ENCODE measurements at regions not wholly inside any gene's neighbourhood (a gene's known extent, or its start where the extent isn't known, plus 50 kb on each side); places are given as distances from the start of the nearest gene placed in this dataset.

DNA sequence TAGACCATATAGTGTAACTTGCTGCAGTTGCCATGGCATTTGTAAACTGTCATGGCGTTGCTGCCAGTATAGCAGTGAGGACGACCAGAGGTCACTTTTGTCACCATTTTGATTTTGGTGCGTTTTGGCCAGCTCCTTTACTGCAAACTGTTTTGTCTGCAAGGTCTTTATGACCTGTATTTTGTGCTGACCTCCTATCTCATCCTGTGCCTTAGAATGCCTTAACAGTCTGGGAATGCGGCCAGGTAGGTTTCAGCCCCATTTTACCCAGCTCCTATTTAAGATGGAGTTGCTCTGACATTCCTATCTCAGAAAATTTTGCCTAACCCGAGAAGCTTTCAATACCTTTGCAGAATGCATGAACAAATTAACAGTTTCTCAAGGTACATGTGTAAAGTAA lies 914.4 kb upstream of the ACO1 start:
- WGBS (ENCODE audit: insufficient coverage, low coverage, low lambda C conversion rate, missing lambda C conversion rate): 55% methylated on average over 3 of the region's 5 CpGs
- Histone ChIP-seq H3K9me3 (no peaks in the 10 kb centered on the region), H3K4me3 (no peak overlapping the region), H3K4me1 (no peaks in the 10 kb centered on the region), H3K27me3 (no peaks in the 10 kb centered on the region), H3K27ac (no peak overlapping the region), H3K36me3 (no peaks in the 10 kb centered on the region)
- intact Hi-C loops (cut with DNase I): no loop called here
- DNase-seq (no peak), ATAC-seq (no peak)
- TF ChIP-seq POLR2A (IDR thresholded peaks at IDR 0.05): no peak
- TF ChIP-seq, protein P1, sequence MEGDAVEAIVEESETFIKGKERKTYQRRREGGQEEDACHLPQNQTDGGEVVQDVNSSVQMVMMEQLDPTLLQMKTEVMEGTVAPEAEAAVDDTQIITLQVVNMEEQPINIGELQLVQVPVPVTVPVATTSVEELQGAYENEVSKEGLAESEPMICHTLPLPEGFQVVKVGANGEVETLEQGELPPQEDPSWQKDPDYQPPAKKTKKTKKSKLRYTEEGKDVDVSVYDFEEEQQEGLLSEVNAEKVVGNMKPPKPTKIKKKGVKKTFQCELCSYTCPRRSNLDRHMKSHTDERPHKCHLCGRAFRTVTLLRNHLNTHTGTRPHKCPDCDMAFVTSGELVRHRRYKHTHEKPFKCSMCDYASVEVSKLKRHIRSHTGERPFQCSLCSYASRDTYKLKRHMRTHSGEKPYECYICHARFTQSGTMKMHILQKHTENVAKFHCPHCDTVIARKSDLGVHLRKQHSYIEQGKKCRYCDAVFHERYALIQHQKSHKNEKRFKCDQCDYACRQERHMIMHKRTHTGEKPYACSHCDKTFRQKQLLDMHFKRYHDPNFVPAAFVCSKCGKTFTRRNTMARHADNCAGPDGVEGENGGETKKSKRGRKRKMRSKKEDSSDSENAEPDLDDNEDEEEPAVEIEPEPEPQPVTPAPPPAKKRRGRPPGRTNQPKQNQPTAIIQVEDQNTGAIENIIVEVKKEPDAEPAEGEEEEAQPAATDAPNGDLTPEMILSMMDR (IDR thresholded peaks at IDR 0.05): no peak

DNA sequence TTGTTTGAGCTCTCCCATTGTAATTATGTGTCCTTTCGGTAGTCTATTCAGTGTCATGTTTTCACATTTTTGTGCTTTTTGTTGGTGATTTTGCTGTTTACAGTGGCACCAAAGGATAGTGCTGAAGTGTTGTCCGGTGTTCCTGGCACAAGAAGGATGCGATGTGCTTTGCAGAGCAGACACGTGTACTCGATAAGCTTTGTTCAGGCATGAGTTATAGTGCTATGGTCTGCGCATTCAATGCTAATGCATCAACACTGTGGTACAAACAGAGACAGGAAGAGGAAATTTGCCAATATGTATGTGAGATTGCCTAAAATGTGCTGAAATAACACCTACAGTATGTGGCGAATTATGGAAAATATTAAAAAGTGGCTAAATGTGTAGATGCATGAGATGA lies 913.4 kb upstream of the ACO1 start:
- ATAC-seq: no peak
- no peak for TF ChIP-seq POLR2A (IDR thresholded peaks at IDR 0.05)
- TF ChIP-seq, protein P1 (IDR thresholded peaks at IDR 0.05): no peak
- H3K27ac ChIP-seq: no peak overlapping the region
- H3K4me3 ChIP-seq: no peak overlapping the region
- H3K27me3 ChIP-seq: no peaks in the 10 kb centered on the region
- no peak for DNase-seq
- WGBS (ENCODE audit: insufficient coverage, low coverage, low lambda C conversion rate, missing lambda C conversion rate): 77% methylated on average over 6 of the region's 7 CpGs
- intact Hi-C loops (cut with DNase I): no loop called here
- H3K4me1 ChIP-seq: no peaks in the 10 kb centered on the region
- no peaks in the 10 kb centered on the region for H3K9me3 ChIP-seq
- no peaks in the 10 kb centered on the region for H3K36me3 ChIP-seq

DNA sequence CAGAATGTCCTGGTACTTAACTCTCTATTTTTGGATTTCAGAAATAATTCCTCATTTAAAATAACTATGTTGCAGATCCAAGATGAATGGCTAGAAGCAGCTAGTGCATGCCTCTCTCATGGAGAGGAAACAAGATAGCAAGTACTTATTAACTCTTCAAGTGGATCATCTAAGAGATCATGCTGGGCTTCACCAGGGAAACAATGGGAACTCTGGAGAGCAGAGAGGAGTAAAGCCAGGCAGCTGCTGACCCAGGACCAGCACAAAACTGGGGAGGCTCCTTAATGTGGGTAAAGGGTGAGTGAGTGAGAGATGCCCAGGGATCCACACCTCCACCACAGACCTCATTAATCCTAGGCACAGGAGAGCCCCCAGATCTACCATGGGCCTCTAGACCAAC lies 897.8 kb upstream of the ACO1 start:
- Histone ChIP-seq H3K27ac (no peak overlapping the region), H3K27me3 (no peaks in the 10 kb centered on the region), H3K4me3 (no peak overlapping the region), H3K4me1 (no peaks in the 10 kb centered on the region), H3K9me3 (no peaks in the 10 kb centered on the region), H3K36me3 (no peaks in the 10 kb centered on the region)
- ATAC-seq (no peak), DNase-seq (no peak)
- intact Hi-C loops (cut with DNase I): no loop called here
- TF ChIP-seq, protein P1 (IDR thresholded peaks at IDR 0.05): no peak
- no peak for TF ChIP-seq POLR2A (IDR thresholded peaks at IDR 0.05)

DNA sequence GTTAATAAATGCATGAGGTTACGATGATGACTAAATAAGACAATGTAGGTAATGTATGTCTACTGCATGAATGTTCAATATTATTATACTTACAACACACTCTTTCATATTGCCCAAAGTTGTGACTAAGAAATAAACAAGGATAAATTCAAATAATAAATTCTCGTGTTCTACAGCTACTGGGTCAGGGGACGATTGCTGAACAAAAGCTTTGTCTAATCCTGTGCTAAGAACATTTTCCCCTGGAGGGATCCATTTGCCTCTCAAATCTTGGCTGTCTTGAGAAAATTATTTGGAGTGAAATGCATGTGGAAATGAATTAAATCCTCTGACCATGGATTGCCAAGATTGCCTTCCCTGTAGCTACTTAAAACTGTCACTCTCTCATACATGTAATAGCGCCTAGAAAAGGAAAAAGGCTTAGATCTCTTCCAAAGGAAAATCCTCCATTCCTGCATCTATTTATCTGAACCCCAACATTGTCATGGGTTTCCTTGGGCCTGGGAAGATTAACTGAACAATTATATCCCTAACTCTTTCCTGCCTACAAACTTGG lies 893.8 kb upstream of the ACO1 start:
- no peak overlapping the region for H3K27ac ChIP-seq
- TF ChIP-seq, protein P1 (IDR thresholded peaks at IDR 0.05): no peak
- TF ChIP-seq POLR2A (IDR thresholded peaks at IDR 0.05): no peak
- intact Hi-C loops (cut with DNase I): no loop called here
- no peaks in the 10 kb centered on the region for H3K9me3 ChIP-seq
- H3K36me3 ChIP-seq: no peaks in the 10 kb centered on the region
- H3K4me3 ChIP-seq: no peak overlapping the region
- DNase-seq (no peak), ATAC-seq (no peak)
- H3K27me3 ChIP-seq: no peaks in the 10 kb centered on the region
- 39% methylated on average over 4 of the region's 4 CpGs for WGBS (ENCODE audit: insufficient coverage, low coverage, low lambda C conversion rate, missing lambda C conversion rate)
- H3K4me1 ChIP-seq: no peaks in the 10 kb centered on the region

DNA sequence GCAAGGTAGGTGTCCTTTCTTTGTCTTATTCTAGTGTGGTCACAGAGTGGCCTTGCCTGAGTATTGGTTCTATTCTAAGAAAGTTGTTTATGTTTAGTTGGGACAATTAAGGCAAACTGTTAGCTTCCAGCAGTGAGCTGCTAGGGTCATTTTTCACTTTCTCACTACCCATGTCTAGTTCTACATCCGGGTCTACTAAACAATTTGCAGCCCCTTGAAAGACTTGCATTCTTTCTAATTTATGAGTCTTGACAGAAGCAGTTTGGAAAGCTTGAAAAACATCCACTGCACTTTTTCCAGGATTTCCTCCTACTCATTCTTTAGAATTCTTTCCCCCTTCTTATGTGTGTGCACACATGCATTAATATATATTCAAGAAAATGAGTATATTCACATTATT lies 892.2 kb upstream of the ACO1 start:
- intact Hi-C loops (cut with DNase I): no loop called here
- H3K4me3 ChIP-seq: no peak overlapping the region
- 0% methylated on average over 1 of the region's 1 CpG for WGBS (ENCODE audit: insufficient coverage, low coverage, low lambda C conversion rate, missing lambda C conversion rate)
- ATAC-seq (no peak), DNase-seq (no peak)
- no peak overlapping the region for H3K27ac ChIP-seq
- no peak for TF ChIP-seq POLR2A (IDR thresholded peaks at IDR 0.05)
- TF ChIP-seq, protein P1 (IDR thresholded peaks at IDR 0.05): no peak
- H3K27me3 ChIP-seq: no peaks in the 10 kb centered on the region
- H3K36me3 ChIP-seq: no peaks in the 10 kb centered on the region
- H3K4me1 ChIP-seq: no peaks in the 10 kb centered on the region
- H3K9me3 ChIP-seq: no peaks in the 10 kb centered on the region

All from right lobe of liver (tissue), 6 donors.